ENCODE measurements at regions not wholly inside any gene's neighbourhood (a gene's known extent, or its start where the extent isn't known, plus 50 kb on each side); places are given as distances from the start of the nearest gene placed in this dataset.

GRCh38 chr3:99468918-99469317 lies 169.5 kb upstream of the COL8A1 start:
- CTCF ChIA-PET, result no interaction called here
- POLR2A ChIA-PET, result no interaction called here

- CTCF ChIA-PET, result no interaction called here
- POLR2A ChIA-PET, result no interaction called here
Measured at GRCh38 chr3:99467420-99467819, 171.0 kb upstream of the COL8A1 start.

DNA sequence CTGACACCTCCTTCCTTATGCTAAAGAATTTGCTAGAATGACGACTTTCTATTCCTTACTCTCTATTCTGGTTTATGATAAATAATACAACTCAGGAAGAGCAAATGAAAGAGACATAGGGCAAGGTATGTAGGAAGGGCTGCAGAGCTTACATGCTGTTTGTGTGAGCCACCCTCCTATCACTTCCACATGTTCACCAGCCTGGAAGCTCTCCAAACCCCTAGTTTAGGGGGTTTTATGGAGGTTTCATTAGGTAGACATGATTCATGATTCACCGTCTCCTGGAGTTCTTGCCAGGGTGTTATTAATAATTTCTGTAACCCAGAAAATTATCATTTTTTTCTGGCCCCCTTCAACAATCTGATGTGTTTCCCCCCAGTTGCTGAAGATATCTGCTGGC lies 172.1 kb upstream of the COL8A1 start:
- CTCF ChIA-PET, result no interaction called here
- POLR2A ChIA-PET, result no interaction called here

DNA sequence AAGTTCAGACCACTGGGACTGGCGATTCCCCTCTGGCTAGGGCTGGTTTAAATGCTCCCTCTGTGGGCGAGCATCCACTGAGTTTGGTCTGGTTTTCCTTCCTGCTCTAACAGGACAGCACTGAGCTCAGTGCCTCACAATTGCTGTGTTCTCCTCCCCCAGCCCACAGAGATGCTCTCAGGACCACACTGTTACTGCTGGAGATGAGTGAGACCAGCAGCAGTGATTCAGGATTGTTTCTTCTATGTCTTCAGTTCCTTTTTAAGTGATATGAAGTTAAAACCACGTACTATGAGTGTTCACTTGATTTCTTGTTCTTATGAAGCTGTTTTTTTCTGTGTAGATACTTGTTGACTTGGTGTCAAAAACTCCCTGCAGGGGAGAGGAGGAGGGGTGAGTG lies 180.4 kb upstream of the COL8A1 start:
- ChIA-PET CTCF (no interaction called here), POLR2A (no interaction called here)

GRCh38 chr3:99442599-99442998 lies 195.8 kb upstream of the COL8A1 start:
- ChIA-PET POLR2A (no interaction called here), CTCF (no interaction called here)

DNA sequence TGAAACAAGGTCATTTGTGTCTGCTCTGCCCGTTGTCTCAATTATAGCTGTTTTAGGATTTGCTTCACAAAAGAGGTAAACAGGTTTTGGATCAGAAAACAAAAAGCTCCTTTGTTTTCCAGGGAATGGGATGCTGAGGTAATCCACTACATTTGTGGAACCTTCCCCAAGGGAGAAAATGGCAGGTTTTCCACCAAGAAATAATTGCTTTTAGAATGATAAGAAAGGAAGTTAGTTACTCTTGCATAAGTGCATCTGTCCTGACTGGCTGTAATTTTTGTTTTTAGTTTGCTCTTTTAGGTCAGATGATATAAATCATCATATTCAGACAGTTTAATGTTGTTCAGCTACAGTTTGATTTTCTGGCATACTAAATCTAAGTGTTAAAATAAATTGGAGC lies 198.5 kb upstream of the COL8A1 start:
- POLR2A ChIA-PET, result no interaction called here

DNA sequence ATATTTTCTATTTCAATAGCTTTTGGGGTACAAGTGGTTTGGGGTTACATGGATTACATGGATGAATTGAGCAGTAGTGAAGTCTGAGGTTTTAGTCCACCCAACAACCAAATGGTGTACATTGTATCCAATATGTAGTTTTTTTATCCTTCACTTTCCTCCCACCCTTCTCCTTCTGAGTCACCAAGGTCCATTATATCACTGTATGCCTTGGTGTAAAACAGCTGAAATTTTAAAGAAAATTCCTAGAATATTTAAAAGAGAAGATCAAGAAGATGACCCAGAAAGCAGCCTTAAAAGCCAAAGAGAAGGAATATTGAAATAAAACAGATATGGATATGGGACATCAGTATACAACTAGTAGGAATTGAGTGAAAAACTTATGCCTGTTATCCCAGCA lies 204.2 kb upstream of the COL8A1 start:
- CTCF ChIA-PET, result no interaction called here
- POLR2A ChIA-PET, result no interaction called here

More for the DNA sequence above, 198.5 kb upstream of the COL8A1 start:
- CTCF ChIA-PET, result no interaction called here

- CTCF ChIA-PET, result no interaction called here
- POLR2A ChIA-PET, result no interaction called here
Measured at GRCh38 chr3:99430348-99431134, 207.9 kb upstream of the COL8A1 start.

- ChIA-PET POLR2A (no interaction called here), CTCF (no interaction called here)
Measured at GRCh38 chr3:99429502-99429901, 208.9 kb upstream of the COL8A1 start.

- CTCF ChIA-PET, result interaction anchor here (0.9 kb wide), 1 partner anchor 16 kb away, joined by 3 read pairs; no protein-coding TSS in a partner anchor
- POLR2A ChIA-PET, result no interaction called here
Measured at GRCh38 chr3:99425930-99426329, 212.5 kb upstream of the COL8A1 start.

DNA sequence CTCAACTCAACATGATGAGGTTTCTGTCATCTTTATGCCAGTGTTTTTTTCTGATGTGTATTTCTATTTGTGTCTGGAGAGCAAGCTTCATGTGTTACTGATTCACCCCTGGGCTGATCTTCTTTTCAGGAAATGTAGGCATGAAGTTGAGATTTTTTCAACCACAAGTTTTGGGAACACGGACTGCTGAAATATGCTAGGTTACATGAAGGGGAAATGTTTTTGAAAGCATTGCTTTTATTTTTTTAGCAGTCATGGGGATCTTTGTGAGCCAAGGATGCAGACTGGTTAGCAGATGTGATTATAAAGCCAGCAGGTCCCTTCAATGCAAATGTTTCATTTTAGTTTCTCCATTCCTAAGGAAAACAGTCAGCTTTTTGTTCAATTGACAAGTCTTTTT lies 219.3 kb upstream of the COL8A1 start:
- ChIA-PET CTCF (no interaction called here), POLR2A (no interaction called here)

GRCh38 chr3:99418709-99419108 lies 219.7 kb upstream of the COL8A1 start:
- ChIA-PET CTCF (no interaction called here), POLR2A (no interaction called here)

DNA sequence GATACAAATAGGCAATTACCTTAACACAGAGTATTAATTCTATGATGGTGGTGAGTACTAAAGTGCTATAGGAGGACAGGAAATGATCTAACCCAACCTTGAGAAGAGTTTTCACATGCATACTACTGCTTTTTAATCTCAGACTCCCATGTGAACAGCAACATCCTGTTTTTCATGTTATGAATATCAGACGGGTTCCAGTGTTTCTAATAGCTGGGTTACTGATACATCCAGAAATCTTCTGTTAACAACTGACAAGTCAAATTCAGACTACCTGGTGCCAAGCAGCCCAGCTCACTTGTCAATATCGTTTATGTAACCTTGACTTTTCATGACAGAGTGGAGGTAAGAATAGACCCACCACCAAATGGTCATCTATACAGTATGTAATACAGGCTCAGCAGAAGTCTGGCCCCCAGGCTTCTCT lies 220.2 kb upstream of the COL8A1 start:
- ChIA-PET CTCF (no interaction called here), POLR2A (no interaction called here)

GRCh38 chr3:99413504-99413903 lies 224.9 kb upstream of the COL8A1 start:
- CTCF ChIA-PET, result no interaction called here
- POLR2A ChIA-PET, result no interaction called here

GRCh38 chr3:99410789-99411311 lies 227.5 kb upstream of the COL8A1 start:
- POLR2A ChIA-PET, result no interaction called here
- CTCF ChIA-PET, result interaction anchor here (1.4 kb wide), 1 partner anchor 15 kb away, joined by 3 read pairs; no protein-coding TSS in a partner anchor

DNA sequence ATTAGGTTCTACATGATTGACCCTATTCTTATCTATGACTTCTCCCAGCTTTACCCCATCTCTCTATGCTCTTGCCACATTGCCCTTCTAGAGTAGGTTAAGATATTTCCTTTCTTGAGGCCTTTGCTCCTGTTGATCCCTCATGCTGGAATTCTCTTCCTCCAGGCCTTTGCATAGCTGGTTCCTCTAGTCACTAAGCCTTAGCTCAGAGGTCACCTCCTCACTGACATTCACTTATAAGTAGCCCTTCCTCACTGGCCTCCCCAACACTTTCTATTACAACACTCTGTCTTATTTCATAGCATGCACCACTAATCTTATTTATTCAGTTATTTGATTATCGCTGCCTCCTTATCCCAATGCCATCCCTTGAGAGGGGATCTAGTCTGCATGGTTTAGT lies 228.4 kb upstream of the COL8A1 start:
- ChIA-PET CTCF (interaction anchor here (1.4 kb wide), 1 partner anchor 16 kb away, joined by 3 read pairs; no protein-coding TSS in a partner anchor), POLR2A (no interaction called here)

GRCh38 chr3:99407257-99407656 lies 231.1 kb upstream of the COL8A1 start:
- CTCF ChIA-PET, result no interaction called here
- POLR2A ChIA-PET, result no interaction called here

DNA sequence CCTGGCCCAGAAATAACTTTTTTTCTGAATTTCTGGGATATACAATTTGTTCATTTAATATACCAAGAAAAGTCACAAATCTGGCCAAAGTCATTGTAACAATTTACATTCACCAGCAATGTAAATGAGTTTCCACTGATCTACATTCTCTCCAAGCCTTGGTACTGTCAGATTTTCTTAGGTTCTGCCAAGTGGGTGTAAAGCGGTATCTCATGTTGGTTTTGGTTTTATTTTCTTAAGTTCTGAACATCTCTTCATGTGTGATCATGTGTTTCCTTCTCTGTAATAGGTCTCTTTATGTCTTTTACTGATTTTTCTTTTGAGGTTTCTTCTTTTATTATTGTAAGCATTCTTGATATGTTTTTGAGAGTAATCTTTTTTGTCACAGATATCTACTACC lies 235.6 kb upstream of the COL8A1 start:
- POLR2A ChIA-PET, result no interaction called here
- CTCF ChIA-PET, result no interaction called here

- ChIA-PET CTCF (no interaction called here), POLR2A (no interaction called here)
Measured at GRCh38 chr3:99400352-99400751, 238.0 kb upstream of the COL8A1 start.

GRCh38 chr3:99396651-99397275 lies 241.6 kb upstream of the COL8A1 start:
- POLR2A ChIA-PET, result no interaction called here
- CTCF ChIA-PET, result no interaction called here

GRCh38 chr3:99394831-99395778 lies 243.3 kb upstream of the COL8A1 start:
- POLR2A ChIA-PET, result no interaction called here
- CTCF ChIA-PET, result no interaction called here
